Neural cell (in vitro differentiated cells): ENCODE measurements at regions not wholly inside any gene's neighbourhood (a gene's known extent, or its start where the extent isn't known, plus 50 kb on each side); places are given as distances from the start of the nearest gene placed in this dataset.

Experiments used
- CTCF ChIP-seq: fragments of 450-650 bp; IDR thresholded peaks from 2 replicates; pipeline ENCODE4 v1.5.1; 2014; ENCODE audit warnings: antibody characterized with exemption, mild to moderate bottlenecking, moderate library complexity; ENCODE audit not compliant: poor library complexity, severe bottlenecking
- EP300 ChIP-seq: fragments of 450-650 bp; conservative IDR thresholded peaks from 2 replicates; pipeline ENCODE4 v1.6.1; 2014; ENCODE audit warnings: antibody characterized with exemption, mild to moderate bottlenecking, moderate library complexity; ENCODE audit not compliant: poor library complexity, severe bottlenecking
- EZH2 ChIP-seq: fragments of 200-600, 300-800 bp; shearing (Covaris generic), sonication (generic); IDR thresholded peaks from 2 replicates; pipeline ENCODE4 v1.6.1; 2014; ENCODE audit warnings: antibody characterized with exemption, low read length, borderline replicate concordance, mild to moderate bottlenecking; ENCODE audit not compliant: insufficient read depth, poor library complexity, severe bottlenecking
- MXI1 ChIP-seq: fragments of 450-650 bp; conservative IDR thresholded peaks from 2 replicates; pipeline ENCODE4 v1.6.1; 2014; ENCODE audit warnings: antibody characterized with exemption, mild to moderate bottlenecking; ENCODE audit not compliant: poor library complexity, severe bottlenecking
- POLR2AphosphoS5 ChIP-seq: IDR thresholded peaks from 2 replicates; pipeline ENCODE4 v1.6.1; 2012
- RAD21 ChIP-seq: fragments of 450-650 bp; conservative IDR thresholded peaks from 2 replicates; pipeline ENCODE4 v1.6.1; 2014; ENCODE audit warnings: antibody characterized with exemption, mild to moderate bottlenecking, moderate library complexity
- REST ChIP-seq: IDR thresholded peaks from 2 replicates; pipeline ENCODE4 v1.6.1; 2012; ENCODE audit warnings: borderline replicate concordance
- TAF1 ChIP-seq: IDR thresholded peaks from 2 replicates; pipeline ENCODE4 v1.6.1; 2012; ENCODE audit warnings: low read depth

DNA sequence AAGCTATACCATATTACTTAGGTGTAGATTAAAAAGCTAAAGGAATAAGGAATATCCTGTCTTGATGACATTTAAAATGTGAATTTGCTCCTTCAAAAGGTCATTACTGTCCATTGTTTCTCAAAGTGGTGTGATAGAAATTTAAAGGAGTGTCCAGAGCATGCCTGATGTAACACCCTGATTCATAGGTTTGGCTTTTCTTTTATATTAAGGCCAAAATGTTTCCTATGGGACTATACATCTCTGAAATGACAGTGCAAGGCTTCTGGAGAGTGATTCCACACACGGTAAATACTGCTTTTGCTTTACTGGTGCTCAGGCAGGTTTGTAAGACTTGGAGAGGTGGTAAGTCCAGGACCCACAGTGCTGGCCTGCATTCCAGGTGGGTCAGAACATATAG is 289.9 kb downstream of the RFC3 start:
- TF ChIP-seq CTCF (no peak), POLR2AphosphoS5 (no peak), EZH2 (no peak), TAF1 (no peak), EP300 (no peak), RAD21 (no peak), REST (no peak), MXI1 (no peak)
